Medulla oblongata (tissue), 1 donor: ENCODE measurements at regions not wholly inside any gene's neighbourhood (a gene's known extent, or its start where the extent isn't known, plus 50 kb on each side); places are given as distances from the start of the nearest gene placed in this dataset.
A peak's percentile ranks its signal among the peaks of the same experiment; 100 is the strongest.

Experiments
- DNase-seq: peaks from one replicate; pipeline ENCODE4 v3.0.0-alpha.2; 2015; ENCODE audit errors: extremely low spot score

GRCh38 chr16:19361587-19361986, 56.1 kb upstream of the TMC5 start:
- no peak for DNase-seq

- DNase-seq, result peak; percentile 60
Observed at GRCh38 chr16:19363740-19364139, 53.9 kb upstream of the TMC5 start.

GRCh38 chr16:19365486-19365885, 52.2 kb upstream of the TMC5 start:
- DNase-seq, result no peak

- DNase-seq, result no peak
Observed at GRCh38 chr16:19366391-19366790, 51.3 kb upstream of the TMC5 start.

GRCh38 chr16:19367335-19367734, 50.3 kb upstream of the TMC5 start:
- no peak for DNase-seq
